HEK293 (cell line): ENCODE measurements at regions not wholly inside any gene's neighbourhood (a gene's known extent, or its start where the extent isn't known, plus 50 kb on each side); places are given as distances from the start of the nearest gene placed in this dataset.

Source experiments
- CTCF ChIA-PET: fragments of 350-600 bp; formaldehyde crosslinking; extraction: SDS; loops from one replicate; lab custom pipeline; 2021; ENCODE audit warnings: antibody characterized with exemption; lab: Yijun Ruan, JAX
- POLR2A ChIA-PET: fragments of 300-600 bp; formaldehyde crosslinking; extraction: SDS; loops from one replicate; lab custom pipeline; 2020; ENCODE audit warnings: antibody characterized with exemption, inconsistent platforms; lab: Yijun Ruan, JAX
- H3K27ac ChIP-seq: fragments of 200-500 bp; sonication (Bioruptor generic); 2 replicates; pipeline ENCODE4 v1.5.1; 2014; ENCODE audit warnings: low read depth, low read length, control low read depth, inconsistent platforms; ENCODE audit errors: extremely low read depth
- H3K36me3 ChIP-seq, 2 experiments: fragments of 200-500 bp in 1 of 2; sonication (Bioruptor generic) in 1 of 2; 1 replicate in 1 of 2; 2 replicates in 1 of 2; pipeline ENCODE4 v1.5.1; 2014 to 2017; ENCODE audit warnings: inconsistent platforms in 2 of 2, low read length in 2 of 2; ENCODE audit not compliant: control insufficient read depth in 2 of 2, insufficient read depth in 1 of 2
- H3K4me1 ChIP-seq: fragments of 200-500 bp; sonication (Bioruptor generic); 2 replicates; pipeline ENCODE4 v1.5.1; 2014; ENCODE audit warnings: mild to moderate bottlenecking, low read length, inconsistent platforms; ENCODE audit not compliant: control insufficient read depth, insufficient read depth
- H3K4me3 ChIP-seq: 2 replicates; pipeline ENCODE4 v1.5.1; 2011; ENCODE audit warnings: low read depth, mild to moderate bottlenecking, control low read depth, low read length, moderate library complexity
- H3K9me3 ChIP-seq: fragments of 200-500 bp; sonication (Bioruptor generic); 2 replicates; pipeline ENCODE4 v1.5.1; 2014; ENCODE audit warnings: low read depth, low read length, inconsistent platforms; ENCODE audit not compliant: control insufficient read depth, insufficient read depth
- AEBP2 ChIP-seq: fragments of 450-650 bp; formaldehyde crosslinking; IDR thresholded peaks from 2 replicates; pipeline ENCODE4 v1.5.1; 2016; ENCODE audit warnings: missing biosample characterization, missing genetic modification characterization, borderline replicate concordance
- GFI1B ChIP-seq: fragments of 450-650 bp; formaldehyde crosslinking; IDR thresholded peaks from 2 replicates; pipeline ENCODE4 v1.5.1; 2016; ENCODE audit warnings: missing biosample characterization, missing genetic modification characterization
- KLF7 ChIP-seq: fragments of 450-650 bp; formaldehyde crosslinking; IDR thresholded peaks from 2 replicates; pipeline ENCODE4 v1.5.1; 2016; ENCODE audit warnings: missing biosample characterization, missing genetic modification characterization, borderline replicate concordance
- KLF8 ChIP-seq: fragments of 450-650 bp; formaldehyde crosslinking; IDR thresholded peaks from 2 replicates; pipeline ENCODE4 v1.5.1; 2016; ENCODE audit warnings: missing biosample characterization, missing genetic modification characterization
- SETDB1 ChIP-seq: IDR thresholded peaks from one replicate; pipeline ENCODE4 v1.6.1; 2017; ENCODE audit warnings: mild to moderate bottlenecking, low read length, moderate library complexity, mixed read lengths; ENCODE audit not compliant: insufficient read length
- SP7 ChIP-seq: fragments of 450-650 bp; formaldehyde crosslinking; IDR thresholded peaks from 2 replicates; pipeline ENCODE4 v1.5.1; 2016; ENCODE audit warnings: missing biosample characterization, missing genetic modification characterization
- TCF7L2 ChIP-seq: IDR thresholded peaks from 2 replicates; pipeline ENCODE4 v1.6.1; 2011; ENCODE audit warnings: low read depth, mild to moderate bottlenecking, inconsistent platforms, low read length, moderate library complexity, borderline replicate concordance
- ZBTB48 ChIP-seq: fragments of 450-650 bp; formaldehyde crosslinking; IDR thresholded peaks from 2 replicates; pipeline ENCODE4 v1.5.1; 2016; ENCODE audit warnings: missing biosample characterization, missing genetic modification characterization
- ZFHX2 ChIP-seq: fragments of 450-650 bp; formaldehyde crosslinking; conservative IDR thresholded peaks from 2 replicates; pipeline ENCODE4 v1.5.1; 2016; ENCODE audit warnings: missing biosample characterization, missing genetic modification characterization
- ZFP37 ChIP-seq: fragments of 450-650 bp; formaldehyde crosslinking; IDR thresholded peaks from 2 replicates; pipeline ENCODE4 v1.5.1; 2016; ENCODE audit warnings: missing biosample characterization, missing genetic modification characterization
- ZNF175 ChIP-seq: fragments of 450-650 bp; formaldehyde crosslinking; IDR thresholded peaks from 2 replicates; pipeline ENCODE4 v1.5.1; 2016; ENCODE audit warnings: missing biosample characterization, missing genetic modification characterization
- ZNF266 ChIP-seq: fragments of 450-650 bp; formaldehyde crosslinking; IDR thresholded peaks from 2 replicates; pipeline ENCODE4 v1.5.1; 2016; ENCODE audit warnings: missing biosample characterization, missing genetic modification characterization, low read depth
- ZNF302 ChIP-seq: fragments of 450-650 bp; formaldehyde crosslinking; IDR thresholded peaks from 2 replicates; pipeline ENCODE4 v1.5.1; 2016; ENCODE audit warnings: missing biosample characterization, missing genetic modification characterization, low read depth
- ZNF335 ChIP-seq: fragments of 450-650 bp; formaldehyde crosslinking; conservative IDR thresholded peaks from 2 replicates; pipeline ENCODE4 v1.5.1; 2016; ENCODE audit warnings: missing biosample characterization, missing genetic modification characterization
- ZNF558 ChIP-seq: fragments of 450-650 bp; formaldehyde crosslinking; IDR thresholded peaks from 2 replicates; pipeline ENCODE4 v1.5.1; 2016; ENCODE audit warnings: missing biosample characterization, missing genetic modification characterization
- ZNF585B ChIP-seq: fragments of 450-650 bp; formaldehyde crosslinking; IDR thresholded peaks from 2 replicates; pipeline ENCODE4 v1.5.1; 2016; ENCODE audit warnings: missing biosample characterization, missing genetic modification characterization
- ZNF600 ChIP-seq: fragments of 450-650 bp; formaldehyde crosslinking; IDR thresholded peaks from 2 replicates; pipeline ENCODE4 v1.5.1; 2016; ENCODE audit warnings: missing biosample characterization, missing genetic modification characterization
- TF ChIP-seq, protein P1 (sequence below): fragments of 450-650 bp; formaldehyde crosslinking; IDR thresholded peaks from 2 replicates; pipeline ENCODE4 v1.5.1; 2016; ENCODE audit warnings: missing biosample characterization, missing genetic modification characterization
- TF ChIP-seq, protein P2 (sequence below): fragments of 450-650 bp; formaldehyde crosslinking; IDR thresholded peaks from 2 replicates; pipeline ENCODE4 v1.5.1; 2017; ENCODE audit warnings: missing biosample characterization, mild to moderate bottlenecking, missing genetic modification characterization, moderate library complexity
- TF ChIP-seq, protein P3 (sequence below): fragments of 450-650 bp; formaldehyde crosslinking; IDR thresholded peaks from 2 replicates; pipeline ENCODE4 v1.5.1; 2016; ENCODE audit warnings: missing biosample characterization, missing genetic modification characterization

GRCh38 chr9:19728101-19728500 is 60.7 kb downstream of the SLC24A2 start (continued):
- TF ChIP-seq GFI1B (tag by site-specific recombination) (no peak), ZNF335 (tag by site-specific recombination) (no peak), ZFHX2 (no peak), SP7 (tag by site-specific recombination) (no peak)

GRCh38 chr9:19725970-19726369 is 62.9 kb downstream of the SLC24A2 start:
- Histone ChIP-seq H3K27ac (no peak overlapping the region), H3K4me3 (no peak overlapping the region), H3K9me3 (no peaks in the 10 kb centered on the region), H3K4me1 (no peaks in the 10 kb centered on the region), H3K36me3 (no peaks in the 10 kb centered on the region)
- no peak for TF ChIP-seq ZNF600
- CTCF ChIA-PET = no interaction called here
- POLR2A ChIA-PET = no interaction called here

- ChIA-PET POLR2A (no interaction called here), CTCF (no interaction called here)
- Histone ChIP-seq H3K9me3 (no peaks in the 10 kb centered on the region), H3K36me3 (no peaks in the 10 kb centered on the region), H3K4me3 (no peak overlapping the region), H3K4me1 (no peaks in the 10 kb centered on the region), H3K27ac (no peak overlapping the region)
- no peak for TF ChIP-seq ZNF585B (tag by site-specific recombination)
- TF ChIP-seq, protein P1, sequence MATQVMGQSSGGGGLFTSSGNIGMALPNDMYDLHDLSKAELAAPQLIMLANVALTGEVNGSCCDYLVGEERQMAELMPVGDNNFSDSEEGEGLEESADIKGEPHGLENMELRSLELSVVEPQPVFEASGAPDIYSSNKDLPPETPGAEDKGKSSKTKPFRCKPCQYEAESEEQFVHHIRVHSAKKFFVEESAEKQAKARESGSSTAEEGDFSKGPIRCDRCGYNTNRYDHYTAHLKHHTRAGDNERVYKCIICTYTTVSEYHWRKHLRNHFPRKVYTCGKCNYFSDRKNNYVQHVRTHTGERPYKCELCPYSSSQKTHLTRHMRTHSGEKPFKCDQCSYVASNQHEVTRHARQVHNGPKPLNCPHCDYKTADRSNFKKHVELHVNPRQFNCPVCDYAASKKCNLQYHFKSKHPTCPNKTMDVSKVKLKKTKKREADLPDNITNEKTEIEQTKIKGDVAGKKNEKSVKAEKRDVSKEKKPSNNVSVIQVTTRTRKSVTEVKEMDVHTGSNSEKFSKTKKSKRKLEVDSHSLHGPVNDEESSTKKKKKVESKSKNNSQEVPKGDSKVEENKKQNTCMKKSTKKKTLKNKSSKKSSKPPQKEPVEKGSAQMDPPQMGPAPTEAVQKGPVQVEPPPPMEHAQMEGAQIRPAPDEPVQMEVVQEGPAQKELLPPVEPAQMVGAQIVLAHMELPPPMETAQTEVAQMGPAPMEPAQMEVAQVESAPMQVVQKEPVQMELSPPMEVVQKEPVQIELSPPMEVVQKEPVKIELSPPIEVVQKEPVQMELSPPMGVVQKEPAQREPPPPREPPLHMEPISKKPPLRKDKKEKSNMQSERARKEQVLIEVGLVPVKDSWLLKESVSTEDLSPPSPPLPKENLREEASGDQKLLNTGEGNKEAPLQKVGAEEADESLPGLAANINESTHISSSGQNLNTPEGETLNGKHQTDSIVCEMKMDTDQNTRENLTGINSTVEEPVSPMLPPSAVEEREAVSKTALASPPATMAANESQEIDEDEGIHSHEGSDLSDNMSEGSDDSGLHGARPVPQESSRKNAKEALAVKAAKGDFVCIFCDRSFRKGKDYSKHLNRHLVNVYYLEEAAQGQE (tag by site-specific recombination) = peak; percentile 92
- TF ChIP-seq TCF7L2 = peak; percentile 78
Measured at GRCh38 chr9:19720377-19720776, 68.5 kb downstream of the SLC24A2 start.

DNA sequence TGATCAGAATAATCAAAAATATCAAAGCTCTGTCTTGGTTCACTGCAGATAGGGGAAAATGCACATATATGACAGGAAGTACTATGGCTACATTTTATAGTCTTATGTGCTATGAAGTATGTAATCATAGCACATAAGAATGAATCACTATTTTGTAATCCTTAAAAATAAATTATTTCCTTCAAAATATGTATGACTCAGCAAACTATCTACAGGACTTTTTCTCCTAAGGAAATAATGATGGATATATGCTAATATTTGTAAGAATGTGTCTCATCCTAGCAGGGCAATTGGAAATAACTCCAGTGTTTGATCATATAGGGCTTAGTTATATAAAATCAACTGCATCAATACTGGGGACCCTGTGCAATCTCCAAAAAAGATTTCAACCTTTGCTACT is 85.1 kb downstream of the SLC24A2 start:
- ChIA-PET POLR2A (no interaction called here), CTCF (interaction anchor here (0.8 kb wide), 1 partner anchor 11 kb away, joined by 3 read pairs; no protein-coding TSS in a partner anchor)
- Histone ChIP-seq H3K4me3 (no peak overlapping the region), H3K36me3 (no peaks in the 10 kb centered on the region), H3K4me1 (no peaks in the 10 kb centered on the region), H3K27ac (no peak overlapping the region), H3K9me3 (no peaks in the 10 kb centered on the region)
- TF ChIP-seq ZBTB48 (no peak), AEBP2 (tag by site-specific recombination) (no peak), KLF8 (tag by site-specific recombination) (no peak), ZFP37 (tag by site-specific recombination) (no peak), ZNF302 (tag by site-specific recombination) (no peak), ZNF266 (tag by site-specific recombination) (no peak), ZNF175 (tag by site-specific recombination) (no peak), ZNF558 (tag by site-specific recombination) (no peak), SETDB1 (no peak), KLF7 (no peak)
- TF ChIP-seq, protein P2, sequence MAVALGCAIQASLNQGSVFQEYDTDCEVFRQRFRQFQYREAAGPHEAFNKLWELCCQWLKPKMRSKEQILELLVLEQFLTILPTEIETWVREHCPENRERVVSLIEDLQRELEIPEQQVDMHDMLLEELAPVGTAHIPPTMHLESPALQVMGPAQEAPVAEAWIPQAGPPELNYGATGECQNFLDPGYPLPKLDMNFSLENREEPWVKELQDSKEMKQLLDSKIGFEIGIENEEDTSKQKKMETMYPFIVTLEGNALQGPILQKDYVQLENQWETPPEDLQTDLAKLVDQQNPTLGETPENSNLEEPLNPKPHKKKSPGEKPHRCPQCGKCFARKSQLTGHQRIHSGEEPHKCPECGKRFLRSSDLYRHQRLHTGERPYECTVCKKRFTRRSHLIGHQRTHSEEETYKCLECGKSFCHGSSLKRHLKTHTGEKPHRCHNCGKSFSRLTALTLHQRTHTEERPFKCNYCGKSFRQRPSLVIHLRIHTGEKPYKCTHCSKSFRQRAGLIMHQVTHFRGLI (tag by site-specific recombination) = no peak
- TF ChIP-seq, protein P3, sequence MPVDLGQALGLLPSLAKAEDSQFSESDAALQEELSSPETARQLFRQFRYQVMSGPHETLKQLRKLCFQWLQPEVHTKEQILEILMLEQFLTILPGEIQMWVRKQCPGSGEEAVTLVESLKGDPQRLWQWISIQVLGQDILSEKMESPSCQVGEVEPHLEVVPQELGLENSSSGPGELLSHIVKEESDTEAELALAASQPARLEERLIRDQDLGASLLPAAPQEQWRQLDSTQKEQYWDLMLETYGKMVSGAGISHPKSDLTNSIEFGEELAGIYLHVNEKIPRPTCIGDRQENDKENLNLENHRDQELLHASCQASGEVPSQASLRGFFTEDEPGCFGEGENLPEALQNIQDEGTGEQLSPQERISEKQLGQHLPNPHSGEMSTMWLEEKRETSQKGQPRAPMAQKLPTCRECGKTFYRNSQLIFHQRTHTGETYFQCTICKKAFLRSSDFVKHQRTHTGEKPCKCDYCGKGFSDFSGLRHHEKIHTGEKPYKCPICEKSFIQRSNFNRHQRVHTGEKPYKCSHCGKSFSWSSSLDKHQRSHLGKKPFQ (tag by site-specific recombination) = no peak
